ENCODE measurements at regions not wholly inside any gene's neighbourhood (a gene's known extent, or its start where the extent isn't known, plus 50 kb on each side); places are given as distances from the start of the nearest gene placed in this dataset.
A peak's percentile ranks its signal among the peaks of the same experiment; 100 is the strongest.
"Not testable (repeated sequence)": the region's sequence is repeated elsewhere in the genome, so short reads cannot be mapped to it uniquely, and the experiment has no call there.

DNA sequence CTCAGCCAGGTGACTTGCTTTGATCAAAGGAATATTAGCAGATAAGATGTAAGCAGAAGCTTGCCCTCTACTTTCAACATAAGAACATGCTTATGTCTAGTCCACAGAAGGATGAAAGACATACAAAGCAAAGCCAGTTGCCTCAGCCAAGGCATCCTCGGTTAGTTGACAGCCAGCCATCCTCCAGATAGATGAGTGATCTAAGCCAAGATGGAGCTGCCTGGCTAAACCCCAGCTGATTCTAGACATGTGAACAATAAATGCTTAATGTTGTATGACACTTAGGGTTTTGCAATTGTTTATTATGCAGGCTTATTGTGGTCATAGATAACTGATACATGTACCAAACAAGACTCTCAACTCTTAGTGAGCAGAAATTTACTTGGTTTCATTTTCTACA is 157.6 kb upstream of the TMTC2 start:
- no peak for DNase-seq

DNA sequence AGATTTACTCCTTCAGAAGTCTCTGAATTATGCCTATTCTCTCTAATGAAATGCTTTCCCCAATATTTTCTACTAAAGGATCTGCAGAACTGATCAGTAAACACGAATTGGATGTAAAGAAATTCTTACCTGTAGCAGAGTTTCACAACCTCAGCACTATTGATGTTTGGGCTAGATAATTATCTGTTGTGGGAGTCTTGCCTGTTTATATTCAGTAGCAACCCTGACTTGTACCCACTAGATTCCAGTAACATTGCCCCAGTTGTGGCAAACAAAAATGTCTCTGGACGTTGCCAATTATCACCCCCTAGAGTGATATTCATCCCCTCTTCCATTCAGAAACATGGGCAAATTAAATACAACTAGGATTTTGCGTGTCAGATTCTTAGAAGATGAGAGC is 156.8 kb upstream of the TMTC2 start:
- DNase-seq = no peak

DNA sequence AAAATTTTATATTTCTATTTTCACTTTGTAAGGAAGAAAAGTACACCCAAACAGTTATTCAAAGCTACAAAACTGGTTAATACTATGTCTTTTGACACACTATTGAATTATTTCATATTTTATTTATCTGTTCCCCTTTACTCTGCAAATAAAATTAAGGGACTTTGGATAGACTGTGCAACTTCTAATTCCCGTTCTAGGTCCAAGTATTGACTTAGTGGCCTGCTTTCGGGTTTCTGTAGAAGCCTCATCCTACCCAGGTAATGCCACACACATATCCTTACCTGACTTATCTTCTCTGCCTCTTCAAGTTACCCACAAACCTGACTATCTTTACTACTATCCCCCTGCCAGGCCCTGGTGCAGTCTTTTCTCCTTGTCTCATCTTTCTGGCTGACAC is 156.3 kb upstream of the TMTC2 start:
- DNase-seq = no peak

DNA sequence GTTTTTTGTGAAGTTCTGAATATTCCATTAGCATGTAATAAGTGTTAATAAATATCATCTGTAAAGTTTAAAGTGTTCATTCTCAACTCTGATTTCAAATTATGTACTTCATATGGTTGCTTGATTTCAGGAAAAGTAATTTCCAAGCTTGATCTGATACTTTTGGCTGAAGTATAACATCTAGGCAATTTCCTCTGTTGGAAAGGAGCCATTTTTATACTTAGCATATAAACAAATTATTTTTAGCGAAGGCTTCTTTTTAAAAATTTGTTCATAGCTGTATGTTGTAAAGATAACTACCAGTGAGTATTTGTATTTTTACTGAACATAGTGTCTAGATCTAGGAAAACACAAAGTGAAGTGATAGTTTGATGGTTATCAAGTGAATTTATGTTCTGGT is 153.4 kb upstream of the TMTC2 start:
- no peak for DNase-seq

DNA sequence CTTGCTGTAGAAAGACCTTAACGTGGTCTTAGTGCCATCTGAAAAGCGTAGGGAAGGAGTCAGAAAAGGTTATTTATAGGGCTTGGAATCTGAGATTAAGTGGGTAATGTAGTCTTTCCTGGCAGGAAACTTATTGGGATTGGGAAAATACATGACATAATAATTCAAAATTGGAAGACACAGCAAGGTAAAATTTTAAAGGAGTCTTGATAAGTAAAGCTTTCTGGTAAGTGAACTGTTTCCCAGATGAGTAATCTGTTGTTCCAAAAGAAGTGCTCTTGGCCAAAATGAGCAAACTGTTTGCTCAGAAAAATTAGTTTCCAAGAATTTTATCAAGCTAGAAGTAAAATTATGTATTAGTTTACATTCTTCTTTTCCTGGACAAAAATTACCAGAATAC is 149.3 kb upstream of the TMTC2 start:
- DNase-seq = no peak

DNA sequence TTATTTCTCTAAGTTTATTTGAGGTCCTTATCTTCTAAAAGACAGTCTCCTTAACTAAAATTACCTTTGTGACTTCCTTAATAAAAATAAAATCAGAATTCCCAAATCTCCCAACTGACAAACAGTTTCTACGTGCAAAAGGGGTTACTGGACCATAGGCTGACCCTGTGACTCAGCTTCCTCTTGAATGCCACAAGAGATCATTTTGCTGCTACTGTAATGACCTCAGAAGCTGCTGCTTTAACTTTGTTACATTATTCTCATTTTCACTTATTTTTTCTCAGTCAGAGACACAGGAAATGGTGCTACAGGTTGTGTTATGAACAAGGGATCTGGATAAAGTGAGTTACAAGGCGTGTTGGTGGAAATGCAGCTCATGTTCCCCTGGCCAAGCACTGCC is 132.2 kb upstream of the TMTC2 start:
- no peak for DNase-seq

DNA sequence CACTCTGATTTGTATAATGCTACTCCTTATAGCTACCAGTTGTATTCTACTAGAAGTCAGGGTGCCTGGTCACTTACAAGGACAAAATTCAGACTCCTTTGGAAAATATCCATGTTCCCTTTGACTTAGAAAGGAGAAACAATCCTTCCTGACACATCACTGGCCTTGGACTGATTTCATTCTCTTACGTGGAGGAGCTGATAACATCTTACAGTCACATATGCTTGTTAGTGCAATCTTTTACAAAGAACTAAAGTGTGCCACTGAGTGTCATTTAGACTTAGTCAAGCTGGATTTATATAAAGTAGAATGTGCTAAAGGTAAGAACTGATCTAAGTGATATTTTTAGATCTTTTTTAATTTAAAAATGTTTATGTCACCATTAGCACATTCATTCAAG is 131.0 kb upstream of the TMTC2 start:
- DNase-seq = no peak

DNA sequence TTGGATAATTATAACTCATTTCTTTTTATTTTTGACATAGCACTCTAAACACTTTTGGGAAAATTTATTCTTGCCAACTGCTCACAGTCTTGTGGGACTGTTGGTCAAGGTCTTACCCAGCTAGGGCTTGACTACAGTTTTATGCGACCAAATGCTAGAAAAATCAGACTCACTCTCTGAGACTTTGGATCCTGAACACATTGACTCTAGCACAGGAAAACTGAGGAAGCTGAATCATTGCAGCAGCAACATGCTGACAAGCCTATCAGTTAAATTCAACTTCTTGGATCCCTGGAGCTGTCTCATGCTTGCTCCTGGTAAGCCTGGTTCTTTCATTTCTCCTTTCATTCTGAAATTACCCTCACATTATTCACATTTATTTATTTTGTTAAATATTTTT is 120.7 kb upstream of the TMTC2 start:
- DNase-seq = no peak

DNA sequence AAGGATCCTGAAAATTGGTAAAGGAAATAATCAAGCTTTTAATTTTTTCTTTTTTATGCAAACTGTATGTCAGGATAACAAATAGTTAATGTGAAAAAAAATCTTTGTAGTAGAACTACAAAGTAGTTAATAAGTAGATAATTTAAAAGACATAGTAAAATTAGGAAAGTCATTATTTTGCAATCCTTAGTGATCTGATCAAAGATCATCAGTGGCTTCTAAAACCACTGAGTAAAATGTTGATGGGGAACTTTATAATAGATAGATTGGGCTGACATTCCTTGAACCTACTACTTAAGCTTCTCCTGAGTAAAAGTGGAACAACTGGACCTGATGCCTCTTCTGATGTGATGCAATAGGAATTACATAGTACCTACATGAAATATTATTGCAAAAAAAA is 119.0 kb upstream of the TMTC2 start:
- DNase-seq = no peak

DNA sequence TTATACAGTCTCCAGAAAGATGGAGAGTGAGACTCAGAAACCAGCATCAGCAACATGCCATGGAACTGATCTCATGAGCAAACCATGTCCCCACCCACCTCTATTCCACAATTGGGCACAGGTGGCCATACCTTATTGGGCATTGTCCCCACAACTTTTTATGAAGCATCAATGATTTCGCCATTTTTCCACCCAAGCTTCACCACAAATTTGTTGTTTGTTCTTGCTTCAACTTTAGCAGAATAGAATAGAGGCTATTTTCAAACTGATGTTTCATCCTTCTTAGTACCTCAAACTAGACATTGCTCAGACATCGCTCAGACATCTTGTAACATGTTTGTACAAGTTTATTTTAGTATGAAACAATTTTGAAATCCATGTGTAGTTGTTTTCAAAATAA is 112.5 kb upstream of the TMTC2 start:
- DNase-seq = no peak

DNA sequence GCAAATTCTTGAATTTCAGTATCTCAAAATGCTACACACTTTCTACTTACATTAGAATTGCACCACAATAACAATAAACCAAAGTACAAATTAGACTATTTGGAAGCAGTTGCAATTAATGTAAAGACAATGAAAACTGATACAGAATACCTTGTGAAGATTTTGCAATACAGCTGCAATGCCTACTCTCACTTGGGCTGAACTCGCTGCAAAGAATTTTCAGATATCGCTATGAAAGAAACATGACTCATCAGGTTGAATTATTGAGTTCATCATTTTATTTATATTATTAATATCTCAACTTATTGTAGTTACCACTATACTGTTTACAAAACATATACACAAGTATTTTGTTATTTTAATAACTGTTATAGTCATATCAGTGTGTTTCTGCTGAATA is 108.0 kb upstream of the TMTC2 start:
- DNase-seq = no peak

DNA sequence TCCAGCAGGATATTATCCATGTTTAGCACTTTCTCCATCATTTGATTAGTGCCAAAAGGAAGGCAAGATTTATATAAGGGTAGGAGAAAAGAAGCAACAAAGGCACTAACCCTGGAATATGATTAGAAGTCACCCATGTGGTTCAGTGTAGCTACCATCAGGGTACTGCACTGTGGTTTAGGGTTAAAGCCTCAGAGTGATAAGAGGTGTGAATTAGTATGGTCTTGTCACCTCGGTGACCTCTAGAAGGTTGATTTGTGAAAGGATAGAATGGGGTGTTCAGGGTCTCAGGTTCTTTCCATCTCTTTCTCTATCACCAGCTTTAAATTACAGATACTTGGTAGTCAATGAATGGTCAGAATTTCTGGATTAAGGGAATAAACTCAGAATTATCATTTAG is 103.0 kb upstream of the TMTC2 start:
- DNase-seq = no peak

DNA sequence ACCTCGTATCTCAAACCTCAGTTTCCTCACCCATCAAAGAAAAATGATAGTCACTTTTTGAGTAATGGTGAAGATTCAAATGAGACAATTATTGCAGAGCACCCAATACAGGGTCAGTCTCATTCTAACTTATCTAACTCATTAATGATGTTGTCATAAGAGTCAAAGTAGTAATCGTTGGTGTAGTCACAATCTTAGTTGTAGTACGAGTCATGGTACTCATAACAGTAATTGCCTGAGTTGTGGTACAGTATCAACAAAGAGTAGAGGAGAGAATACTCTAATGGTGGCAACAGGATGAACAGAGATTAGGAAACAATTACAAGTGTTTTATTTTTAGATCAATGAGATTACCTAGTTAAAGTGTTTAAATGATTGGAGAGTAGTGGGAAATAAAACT is 93.6 kb upstream of the TMTC2 start:
- no peak for DNase-seq

DNA sequence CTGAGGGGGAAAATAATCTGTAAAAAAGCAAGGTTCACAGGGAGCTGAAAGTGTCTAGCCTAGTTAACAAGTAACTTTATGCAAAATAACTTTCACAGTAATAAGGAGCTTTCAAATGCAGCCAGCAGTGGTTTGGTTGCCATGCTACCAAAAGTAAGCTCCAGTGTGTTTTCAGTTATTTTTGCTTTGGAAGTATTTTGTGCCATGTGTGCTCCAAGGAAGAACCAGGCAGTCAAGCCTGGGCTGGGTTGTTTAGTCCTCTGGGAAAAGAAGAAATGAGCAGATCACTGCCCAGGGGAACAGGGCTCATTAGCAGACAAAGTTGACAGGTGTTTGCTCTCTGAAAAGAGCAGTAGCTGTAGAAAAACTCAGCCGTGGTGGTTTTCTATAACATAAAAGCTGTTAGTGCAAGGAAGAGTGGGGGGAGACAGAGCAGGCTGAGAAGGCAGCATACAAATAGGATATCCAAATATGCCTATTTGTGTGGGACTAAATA is 92.8 kb upstream of the TMTC2 start:
- no peak for DNase-seq

DNA sequence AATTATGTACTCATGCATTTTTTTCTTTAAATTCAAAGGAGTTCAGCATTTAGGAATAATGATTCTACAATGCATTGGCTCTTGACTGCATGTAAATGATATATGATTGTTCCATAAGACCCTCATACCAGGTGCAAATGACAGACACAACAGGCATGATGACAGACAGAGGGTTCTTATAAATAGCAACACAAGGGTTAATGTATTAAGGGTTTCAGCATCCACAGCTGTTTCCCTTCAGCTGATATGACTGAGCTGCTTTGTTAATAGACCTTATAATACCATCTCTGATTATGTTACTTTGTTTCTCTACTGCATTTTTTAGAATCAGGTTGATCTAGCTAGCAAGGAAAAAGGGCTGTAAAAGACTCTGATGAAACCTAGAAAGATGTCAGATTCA is 90.8 kb upstream of the TMTC2 start:
- DNase-seq = no peak

DNA sequence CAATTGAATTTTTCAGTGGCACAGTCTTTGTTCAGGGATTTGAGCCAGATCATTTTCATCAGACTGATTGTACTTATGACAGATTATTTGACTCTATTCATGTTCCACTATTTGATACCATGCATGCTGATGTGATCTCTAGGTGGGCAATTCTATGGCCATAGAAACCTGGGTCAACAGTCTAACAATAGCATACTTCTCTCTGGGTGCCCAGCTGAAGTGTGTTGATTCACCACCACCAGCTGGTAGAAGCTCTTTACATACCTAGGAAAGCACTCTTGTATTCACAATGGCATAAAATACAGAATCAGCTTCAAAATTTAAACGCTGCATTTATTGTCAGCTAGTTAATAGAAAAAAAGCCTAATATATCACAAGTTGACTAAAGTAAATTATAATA is 90.2 kb upstream of the TMTC2 start:
- no peak for DNase-seq

DNA sequence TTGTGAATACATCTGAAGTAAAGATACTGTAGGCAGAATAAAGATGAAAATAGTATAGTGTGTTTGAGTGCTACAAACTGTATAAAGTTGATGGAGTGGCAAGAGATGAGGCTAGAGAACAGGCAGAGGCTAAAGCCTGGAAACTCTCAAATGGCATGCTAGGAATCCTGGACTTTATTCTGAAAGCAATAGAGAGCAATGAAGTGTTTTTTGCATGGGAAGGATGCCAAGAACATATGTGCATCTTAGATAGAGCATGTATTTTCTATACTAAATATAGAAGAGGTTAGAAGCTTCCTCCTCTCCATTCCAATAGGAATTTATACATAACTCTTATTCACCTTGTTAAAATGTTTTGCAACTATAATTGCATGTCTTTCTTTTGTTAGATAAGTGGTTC is 86.3 kb upstream of the TMTC2 start:
- DNase-seq = no peak

DNA sequence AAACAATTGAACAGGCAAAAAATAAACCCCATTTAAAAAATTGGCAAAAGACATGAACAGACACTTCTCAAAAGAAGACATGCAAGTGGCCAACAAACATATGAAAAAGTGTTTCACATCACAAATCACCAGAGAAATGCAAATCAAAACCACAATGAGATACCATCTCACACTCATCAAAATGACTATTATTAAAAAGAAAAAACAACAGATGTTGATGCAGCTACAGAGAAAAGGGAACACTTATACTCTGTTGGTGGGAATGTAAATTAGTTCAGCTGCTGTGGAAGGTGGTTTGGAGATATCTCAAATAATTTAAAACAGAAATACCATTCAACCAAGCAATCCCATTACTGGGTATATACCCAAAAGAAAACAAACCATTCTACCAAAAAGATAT is 83.1 kb upstream of the TMTC2 start:
- not testable (repeated sequence) for DNase-seq

DNA sequence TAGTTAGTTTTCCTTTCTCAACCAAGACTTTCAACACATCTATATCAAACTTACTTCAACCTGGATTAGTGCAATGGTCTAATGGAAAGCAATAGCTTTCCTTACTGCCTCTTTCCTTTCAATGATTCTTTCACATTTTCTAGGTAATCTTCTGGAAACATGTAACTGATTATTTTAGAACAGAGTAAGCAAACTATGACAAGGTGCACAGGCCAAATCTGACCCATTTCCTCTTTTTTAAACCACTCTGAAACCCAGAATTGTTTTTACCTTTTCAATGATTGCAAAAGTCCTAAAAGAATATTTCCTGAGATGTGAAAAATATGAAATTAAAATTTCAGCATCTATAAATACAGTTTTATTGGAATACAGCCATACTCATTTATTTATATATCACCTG is 81.6 kb upstream of the TMTC2 start:
- DNase-seq = no peak

DNA sequence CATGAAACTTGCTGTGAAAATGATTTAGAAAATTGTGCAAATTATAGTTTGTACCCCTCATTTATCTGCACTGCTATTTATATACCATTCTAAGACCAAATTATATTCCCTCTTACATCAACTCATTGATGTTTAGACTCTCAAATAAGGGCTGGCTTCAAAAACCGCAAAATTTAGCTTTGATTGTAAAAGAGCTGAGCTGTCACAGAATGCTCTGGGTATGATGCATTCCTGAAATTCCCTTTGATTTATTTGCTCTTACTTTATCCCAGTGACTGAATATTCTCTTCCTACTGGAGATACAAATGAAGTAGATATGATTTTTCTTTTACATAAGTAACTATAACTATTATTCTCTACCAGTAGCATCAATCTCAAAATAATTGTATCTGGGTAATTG is 78.0 kb upstream of the TMTC2 start:
- DNase-seq = peak in 1 of 2 experiments; percentile 18

DNA sequence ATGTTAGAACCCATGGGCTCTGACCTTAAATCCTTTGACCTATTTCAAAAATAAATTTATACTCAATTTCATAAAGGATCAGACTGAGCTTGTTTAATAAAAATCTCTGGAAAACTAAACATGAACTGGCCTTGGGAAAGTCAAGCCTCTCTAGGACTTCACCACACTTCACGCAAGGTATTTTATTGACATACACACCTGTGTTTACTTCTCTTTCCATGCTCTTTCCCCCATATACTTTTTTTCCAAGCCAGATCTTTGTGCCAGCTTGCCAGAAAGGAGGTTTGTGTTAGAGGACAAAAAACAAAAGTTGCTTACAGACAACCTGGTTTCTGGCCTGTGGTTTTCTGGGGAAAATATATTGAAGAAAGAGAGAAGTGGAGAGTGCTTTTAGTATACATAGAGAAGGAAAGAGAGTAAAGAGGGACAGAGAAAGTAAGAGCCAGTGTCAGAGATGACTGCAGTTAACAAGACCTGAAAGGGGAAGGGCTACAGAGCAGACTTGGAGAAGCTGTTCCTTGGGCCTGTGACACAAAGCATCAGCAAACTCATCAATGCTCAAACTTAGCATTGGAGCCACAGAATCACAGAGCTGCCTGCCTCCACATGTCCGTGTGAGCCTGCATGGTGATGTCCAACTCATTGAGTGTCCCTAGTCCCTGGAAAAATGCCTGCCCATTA is 77.3 kb upstream of the TMTC2 start:
- DNase-seq = no peak

DNA sequence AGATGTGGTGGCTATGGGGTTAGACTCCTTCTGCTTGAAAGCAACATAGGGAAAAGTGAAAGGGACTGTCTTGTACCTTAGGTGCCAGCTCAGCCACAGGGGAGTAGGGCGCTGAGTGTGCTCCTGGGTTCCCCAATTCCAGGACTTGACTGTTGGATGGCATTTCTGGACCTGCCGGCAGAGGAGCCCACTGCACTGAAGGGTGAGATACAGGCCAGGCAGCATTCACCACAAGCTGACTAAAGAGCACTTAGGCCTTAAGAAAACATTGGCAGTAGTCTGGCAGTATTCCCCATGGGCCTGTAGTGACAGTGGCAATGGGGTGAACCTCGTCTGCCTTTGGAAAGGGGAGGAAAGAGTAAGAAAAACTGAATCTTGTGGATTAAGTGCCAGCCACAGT is 67.1 kb upstream of the TMTC2 start:
- DNase-seq = no peak

DNA sequence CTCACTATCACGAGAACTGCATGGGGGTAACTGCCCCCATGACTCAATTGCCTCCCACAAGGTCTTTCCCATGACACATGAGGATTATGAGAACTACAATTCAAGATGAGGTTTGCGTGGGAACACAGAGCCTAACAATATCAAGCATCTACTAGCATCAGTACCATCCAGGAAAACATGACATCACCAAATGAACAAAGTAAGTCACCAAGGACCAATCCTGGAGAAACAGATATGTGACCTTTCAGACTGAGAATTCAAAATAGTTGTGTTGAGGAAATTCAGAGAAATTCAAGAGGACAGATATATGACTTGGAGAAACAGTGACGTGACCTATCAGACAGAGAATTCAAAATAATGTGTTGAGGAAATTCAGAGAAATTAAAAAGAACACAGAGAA is 65.8 kb upstream of the TMTC2 start:
- DNase-seq = no peak

DNA sequence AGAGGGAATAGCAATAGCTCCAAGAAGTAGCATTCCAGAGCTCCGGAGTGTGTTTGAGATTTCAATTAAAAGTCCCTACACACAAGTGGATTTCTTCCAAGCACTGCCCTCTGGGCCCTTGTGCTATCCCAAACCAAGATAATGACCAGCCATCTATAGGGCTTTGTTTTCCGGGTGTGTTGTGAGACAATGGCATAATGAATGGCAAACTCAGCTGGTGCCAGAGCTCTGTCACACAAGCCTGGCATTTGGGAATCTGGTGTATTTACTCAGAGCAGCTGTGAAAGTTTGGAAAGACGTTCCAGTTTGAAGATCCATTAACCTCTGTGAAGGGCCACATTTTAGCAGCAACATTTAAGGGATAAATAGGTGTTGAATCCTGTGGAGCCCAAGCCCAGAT is 61.2 kb upstream of the TMTC2 start:
- no peak for DNase-seq

DNA sequence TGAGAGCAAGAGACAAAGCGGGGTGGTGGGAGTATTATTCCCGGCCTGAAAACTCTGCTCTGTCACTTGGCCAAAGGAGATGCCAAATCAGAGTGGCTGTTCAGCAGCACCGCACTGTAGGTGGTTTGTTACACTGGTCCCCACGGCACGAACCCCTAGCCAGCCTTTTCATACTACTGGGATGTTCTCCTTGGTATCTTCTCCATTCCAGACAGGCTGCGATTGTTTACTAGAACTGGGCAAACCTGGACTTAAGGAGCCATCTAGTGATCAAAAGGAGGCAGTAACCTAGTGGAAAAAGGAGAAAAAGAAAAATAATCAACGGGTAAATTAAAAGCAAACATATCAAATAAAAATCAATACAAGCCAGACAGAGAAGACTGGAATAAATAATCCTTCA is 58.9 kb upstream of the TMTC2 start:
- peak in 1 of 2 experiments; percentile 39 for DNase-seq

Data from SW 1271 (cell line).